HG03558 (cell line): ENCODE measurements at regions not wholly inside any gene's neighbourhood (a gene's known extent, or its start where the extent isn't known, plus 50 kb on each side); places are given as distances from the start of the nearest gene placed in this dataset.

Experiments
- ATAC-seq: cut with Tn5 transposase; IDR thresholded peaks from one replicate; pipeline ENCODE4 v1.9.1; 2021; ENCODE audit warnings: moderate number of reproducible peaks; ENCODE audit not compliant: unreplicated experiment; ENCODE audit errors: extremely low read depth

GRCh38 chr3:43892061-43892460, 201.3 kb downstream of the ABHD5 start:
- no peak for ATAC-seq

- ATAC-seq: no peak
Measured at GRCh38 chr3:43892526-43892925, 201.8 kb downstream of the ABHD5 start.

- no peak for ATAC-seq
Measured at GRCh38 chr3:43893727-43894126, 203.0 kb downstream of the ABHD5 start.

GRCh38 chr3:43894176-43895049, 203.7 kb downstream of the ABHD5 start:
- no peak for ATAC-seq

- ATAC-seq: no peak
Measured at GRCh38 chr3:43895573-43895972, 204.8 kb downstream of the ABHD5 start.

GRCh38 chr3:43902415-43902814, 211.7 kb downstream of the ABHD5 start:
- no peak for ATAC-seq

- ATAC-seq: no peak
Measured at GRCh38 chr3:43905157-43905556, 214.4 kb downstream of the ABHD5 start.

GRCh38 chr3:43906849-43907507, 216.2 kb downstream of the ABHD5 start:
- no peak for ATAC-seq

- peak; percentile 90 for ATAC-seq
Measured at GRCh38 chr3:43907508-43907858, 216.7 kb downstream of the ABHD5 start.

GRCh38 chr3:43908456-43908855, 217.7 kb downstream of the ABHD5 start:
- ATAC-seq: no peak

- ATAC-seq: no peak
Measured at GRCh38 chr3:43909149-43909548, 218.4 kb downstream of the ABHD5 start.

- ATAC-seq: no peak
Measured at GRCh38 chr3:43910750-43911149, 220.0 kb downstream of the ABHD5 start.

GRCh38 chr3:43913036-43913948, 222.6 kb downstream of the ABHD5 start:
- no peak for ATAC-seq

GRCh38 chr3:43914269-43914668, 223.5 kb downstream of the ABHD5 start:
- no peak for ATAC-seq

- ATAC-seq: no peak
Measured at GRCh38 chr3:43915546-43915945, 224.8 kb downstream of the ABHD5 start.

GRCh38 chr3:43917361-43917760, 226.6 kb downstream of the ABHD5 start:
- ATAC-seq: no peak

GRCh38 chr3:43919029-43919428, 228.3 kb downstream of the ABHD5 start:
- no peak for ATAC-seq

GRCh38 chr3:43921056-43921648, 230.4 kb downstream of the ABHD5 start:
- ATAC-seq: no peak

GRCh38 chr3:43922374-43922773, 231.6 kb downstream of the ABHD5 start:
- no peak for ATAC-seq

- no peak for ATAC-seq
Measured at GRCh38 chr3:43923104-43923882, 232.6 kb downstream of the ABHD5 start.
